ENCODE measurements at regions not wholly inside any gene's neighbourhood (a gene's known extent, or its start where the extent isn't known, plus 50 kb on each side); places are given as distances from the start of the nearest gene placed in this dataset.

DNA sequence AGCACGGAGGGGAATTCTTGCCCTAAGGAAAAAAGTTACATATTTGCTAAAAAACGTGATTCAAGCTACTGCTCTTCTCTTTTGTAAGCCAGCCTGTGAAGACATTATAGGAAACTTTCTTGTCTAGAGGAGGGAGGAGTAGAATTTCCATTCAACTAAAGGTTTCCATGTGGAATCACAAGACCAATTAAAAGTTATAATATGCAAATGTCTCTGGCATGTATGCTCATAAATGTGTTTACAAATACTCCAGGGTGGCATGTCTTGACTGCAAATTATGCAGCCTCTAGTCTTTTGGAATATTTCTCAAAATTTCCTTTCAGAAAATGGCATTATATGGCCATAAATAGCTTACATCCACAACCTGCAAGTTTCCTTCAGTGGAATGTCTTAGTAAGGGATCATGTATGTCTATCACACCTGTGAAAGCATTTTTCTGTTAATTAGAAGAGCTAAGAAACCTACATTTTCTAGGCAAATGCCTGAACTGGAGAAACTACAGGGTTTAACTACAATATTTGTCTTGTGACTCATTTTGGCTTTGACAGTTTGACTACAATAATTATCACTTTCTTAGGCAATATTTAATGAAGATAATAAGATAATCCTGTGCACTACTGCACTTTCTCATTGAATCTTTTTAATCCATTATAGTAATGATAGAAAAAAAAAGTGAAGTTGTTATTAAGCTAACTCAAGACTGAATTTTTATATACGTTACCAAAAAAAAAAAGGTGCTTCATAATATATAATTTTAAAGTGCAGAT, 111.1 kb upstream of the C10orf90 start:
- intact Hi-C loops (cut with micrococcal nuclease), result no loop called here
- H3K36me3 Mint-ChIP-seq (ENCODE audit: low read depth), result no peaks in the 10 kb centered on the region
- TF ChIP-seq CTCF (IDR thresholded peaks at IDR 0.05), result no peak
- peaks cover 1% of the 10 kb centered on the region for H3K27me3 Mint-ChIP-seq
- no peaks in the 10 kb centered on the region for H3K9me3 Mint-ChIP-seq
- DNase-seq (no peak), ATAC-seq (no peak)
- ChIA-PET CTCF (no interaction called here), POLR2A (no interaction called here)
- H3K4me1 Mint-ChIP-seq (ENCODE audit: low read depth), result no peaks in the 10 kb centered on the region
- H3K4me3 Mint-ChIP-seq, result no peak overlapping the region
- no peak overlapping the region for H3K27ac Mint-ChIP-seq

DNA sequence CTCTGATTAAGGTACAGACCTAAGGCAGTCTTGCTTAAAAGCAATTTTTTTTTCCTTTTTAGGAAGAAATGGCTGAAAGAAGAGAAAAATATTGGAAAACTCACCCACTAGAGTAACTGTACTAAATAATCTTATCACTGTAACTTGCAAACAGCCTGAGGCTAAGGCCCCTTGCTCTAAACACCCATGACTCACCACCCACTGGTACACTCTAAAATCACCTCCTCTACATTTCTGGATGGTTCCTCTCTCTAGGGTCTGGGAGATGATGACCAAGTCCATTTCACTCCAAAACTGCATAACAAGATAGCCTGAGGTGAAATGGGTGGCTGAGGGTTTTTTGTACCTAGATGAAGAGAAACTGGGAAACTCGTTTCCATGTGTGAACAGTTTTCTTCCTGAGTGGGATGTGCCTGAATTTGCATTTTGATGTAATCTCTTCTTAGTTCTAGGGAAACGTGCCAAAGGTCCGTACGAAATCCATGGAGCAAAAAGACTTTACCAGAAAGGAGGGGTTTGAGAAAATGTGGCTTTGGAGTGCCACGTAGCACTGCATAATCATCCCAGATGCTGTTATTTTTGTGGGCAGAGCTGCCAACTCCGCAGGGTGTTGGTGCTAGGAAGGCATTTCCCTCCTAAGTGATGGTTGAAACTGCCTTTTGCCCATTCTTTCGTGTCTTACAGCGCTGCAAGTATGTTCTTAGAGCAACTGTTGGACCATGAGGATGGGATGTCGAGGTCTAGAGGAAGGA, 113.5 kb upstream of the C10orf90 start:
- POLR2A ChIA-PET, result no interaction called here
- CTCF ChIA-PET, result no interaction called here
- H3K4me1 Mint-ChIP-seq (ENCODE audit: low read depth), result no peaks in the 10 kb centered on the region
- intact Hi-C loops (cut with micrococcal nuclease), result no loop called here
- H3K36me3 Mint-ChIP-seq (ENCODE audit: low read depth), result no peaks in the 10 kb centered on the region
- no peaks in the 10 kb centered on the region for H3K9me3 Mint-ChIP-seq
- no peak for TF ChIP-seq CTCF (IDR thresholded peaks at IDR 0.05)
- H3K27ac Mint-ChIP-seq, result no peak overlapping the region
- no peak overlapping the region for H3K4me3 Mint-ChIP-seq
- H3K27me3 Mint-ChIP-seq, result peaks cover 1% of the 10 kb centered on the region
- no peak for ATAC-seq
- DNase-seq, result no peak

DNA sequence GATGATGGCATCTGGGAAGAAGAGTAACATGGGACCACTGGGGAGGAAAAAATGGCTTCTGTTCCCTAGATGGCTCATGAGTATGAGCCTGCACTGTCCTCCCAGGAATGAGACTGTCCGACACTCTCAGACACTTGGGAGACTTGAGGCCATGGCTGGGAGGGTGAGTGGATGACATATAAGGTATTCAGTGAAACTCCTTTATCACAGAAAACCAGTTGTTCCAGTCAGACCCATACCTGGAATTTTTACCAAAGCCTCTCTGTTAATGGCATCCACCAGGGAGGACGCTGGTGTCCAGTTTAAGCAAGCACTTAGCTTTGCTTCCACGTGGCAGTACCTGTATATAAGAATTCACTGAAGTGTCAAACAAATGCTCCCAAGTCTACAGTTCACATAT, 116.7 kb upstream of the C10orf90 start:
- Mint-ChIP-seq H3K36me3 (ENCODE audit: low read depth) (no peaks in the 10 kb centered on the region), H3K4me1 (ENCODE audit: low read depth) (no peaks in the 10 kb centered on the region), H3K27ac (no peak overlapping the region), H3K27me3 (peaks cover 1% of the 10 kb centered on the region), H3K4me3 (no peak overlapping the region), H3K9me3 (no peaks in the 10 kb centered on the region)
- DNase-seq, result no peak
- CTCF ChIA-PET, result no interaction called here
- intact Hi-C loops (cut with micrococcal nuclease), result no loop called here
- POLR2A ChIA-PET, result no interaction called here
- TF ChIP-seq CTCF (IDR thresholded peaks at IDR 0.05), result no peak
- ATAC-seq, result no peak

- ChIA-PET CTCF (no interaction called here), POLR2A (no interaction called here)
- Mint-ChIP-seq H3K36me3 (ENCODE audit: low read depth) (no peaks in the 10 kb centered on the region), H3K27me3 (no peaks in the 10 kb centered on the region), H3K9me3 (peaks cover 5% of the 10 kb centered on the region), H3K27ac (no peak overlapping the region), H3K4me3 (no peak overlapping the region), H3K4me1 (ENCODE audit: low read depth) (no peaks in the 10 kb centered on the region)
- intact Hi-C loops (cut with micrococcal nuclease), result no loop called here
- ATAC-seq (no peak), DNase-seq (no peak)
- no peak for TF ChIP-seq CTCF (IDR thresholded peaks at IDR 0.05)
Measured at GRCh38 chr10:126795318-126795717, 109.9 kb upstream of the DOCK1 start.

- Mint-ChIP-seq H3K27me3 (no peaks in the 10 kb centered on the region), H3K9me3 (peaks cover 5% of the 10 kb centered on the region), H3K4me3 (no peak overlapping the region), H3K36me3 (ENCODE audit: low read depth) (no peaks in the 10 kb centered on the region), H3K27ac (no peak overlapping the region), H3K4me1 (ENCODE audit: low read depth) (no peaks in the 10 kb centered on the region)
- CTCF ChIA-PET, result no interaction called here
- intact Hi-C loops (cut with micrococcal nuclease), result no loop called here
- TF ChIP-seq CTCF (IDR thresholded peaks at IDR 0.05), result no peak
- no peak for DNase-seq
- no peak for ATAC-seq
- POLR2A ChIA-PET, result interaction anchor here (0.5 kb wide), 1 partner anchor 140 kb away, joined by 4 read pairs; no protein-coding TSS in a partner anchor
Measured at GRCh38 chr10:126798649-126799048, 106.6 kb upstream of the DOCK1 start.

Measured in activated CD8-positive, alpha-beta T cell treated with anti-CD3 and anti-CD28 coated beads for 36 hours (primary cell).